Nephron progenitor cell (in vitro differentiated cells): ENCODE measurements at regions not wholly inside any gene's neighbourhood (a gene's known extent, or its start where the extent isn't known, plus 50 kb on each side); places are given as distances from the start of the nearest gene placed in this dataset.

Experiments
- DNase-seq: peaks from one replicate; pipeline ENCODE4 v3.0.0; 2021
- H3K27ac Mint-ChIP-seq: 2 replicates; pipeline ENCODE4 v1.8.0; 2021; ENCODE audit warnings: mild to moderate bottlenecking, moderate library complexity, mixed read lengths
- H3K27me3 Mint-ChIP-seq: 2 replicates; pipeline ENCODE4 v1.8.0; 2021; ENCODE audit warnings: mild to moderate bottlenecking, low read depth, mixed read lengths; ENCODE audit not compliant: poor library complexity
- H3K36me3 Mint-ChIP-seq: 2 replicates; pipeline ENCODE4 v1.8.0; 2021; ENCODE audit warnings: low read depth, mixed read lengths
- H3K4me1 Mint-ChIP-seq: 2 replicates; pipeline ENCODE4 v1.8.0; 2021; ENCODE audit warnings: mixed read lengths
- H3K4me3 Mint-ChIP-seq: 2 replicates; pipeline ENCODE4 v1.8.0; 2021; ENCODE audit warnings: mild to moderate bottlenecking, moderate library complexity, mixed read lengths
- H3K9me3 Mint-ChIP-seq: 2 replicates; pipeline ENCODE4 v1.8.0; 2021; ENCODE audit warnings: mild to moderate bottlenecking, moderate library complexity, mixed read lengths
- CTCF ChIP-seq: fragments of 200-600 bp; sonication (generic); IDR thresholded peaks from 2 replicates; pipeline ENCODE4 v1.5.0; 2021; ENCODE audit warnings: antibody characterized with exemption

DNA sequence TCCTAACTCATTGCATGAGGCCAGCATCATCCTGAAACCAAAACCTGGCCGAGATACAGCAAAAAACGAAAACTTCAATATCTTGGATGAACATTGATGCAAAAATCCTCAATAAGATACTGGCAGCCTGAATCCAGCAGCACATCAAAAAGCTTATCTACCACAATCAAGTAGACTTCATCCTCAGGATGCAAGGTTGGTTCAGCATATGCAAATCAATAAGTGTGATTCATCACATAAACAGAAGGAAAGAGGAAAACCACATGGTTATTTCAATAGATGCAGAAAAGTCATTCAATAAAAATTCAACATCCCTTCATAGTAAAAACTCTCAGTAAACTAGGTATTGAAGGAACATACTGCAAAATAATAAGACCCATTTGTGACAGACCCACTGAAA lies 56.5 kb upstream of the PPFIA2 start:
- no peak overlapping the region for H3K27ac Mint-ChIP-seq
- no peak for TF ChIP-seq CTCF
- H3K27me3 Mint-ChIP-seq = no peaks in the 10 kb centered on the region
- peaks cover 6% of the 10 kb centered on the region for H3K36me3 Mint-ChIP-seq
- H3K4me3 Mint-ChIP-seq = no peak overlapping the region
- no peak for DNase-seq
- peaks cover 35% of the 10 kb centered on the region for H3K9me3 Mint-ChIP-seq
- peaks cover 5% of the 10 kb centered on the region for H3K4me1 Mint-ChIP-seq

DNA sequence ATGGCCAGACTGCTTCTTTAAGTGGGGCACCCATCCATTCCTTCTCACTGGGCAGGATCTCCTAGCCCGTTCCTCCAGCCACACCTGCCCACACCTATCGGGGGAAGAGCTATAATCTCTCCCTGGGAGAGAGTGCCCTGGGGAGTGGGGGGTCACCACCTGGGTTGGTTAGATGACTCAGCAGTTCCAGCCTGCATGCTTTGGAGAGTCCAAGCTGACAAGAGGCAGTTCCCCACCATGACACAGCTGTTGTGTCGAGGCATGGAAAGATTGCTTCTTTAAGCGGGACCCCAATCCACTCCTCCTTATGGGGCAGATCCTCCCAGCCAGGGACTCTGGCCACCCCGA lies 52.6 kb upstream of the PPFIA2 start:
- no peak overlapping the region for H3K4me3 Mint-ChIP-seq
- H3K36me3 Mint-ChIP-seq = peaks cover 6% of the 10 kb centered on the region
- H3K4me1 Mint-ChIP-seq = peaks cover 23% of the 10 kb centered on the region
- peaks cover 35% of the 10 kb centered on the region for H3K9me3 Mint-ChIP-seq
- no peak for TF ChIP-seq CTCF
- H3K27me3 Mint-ChIP-seq = no peaks in the 10 kb centered on the region
- no peak overlapping the region for H3K27ac Mint-ChIP-seq
- no peak for DNase-seq

GRCh38 chr12:81811061-81811777 lies 52.1 kb upstream of the PPFIA2 start:
- H3K4me3 Mint-ChIP-seq = no peak overlapping the region
- TF ChIP-seq CTCF = no peak
- peaks cover 6% of the 10 kb centered on the region for H3K36me3 Mint-ChIP-seq
- H3K27me3 Mint-ChIP-seq = no peaks in the 10 kb centered on the region
- H3K9me3 Mint-ChIP-seq = peaks cover 31% of the 10 kb centered on the region
- no peak for DNase-seq
- H3K4me1 Mint-ChIP-seq = peaks cover 23% of the 10 kb centered on the region
- no peak overlapping the region for H3K27ac Mint-ChIP-seq

DNA sequence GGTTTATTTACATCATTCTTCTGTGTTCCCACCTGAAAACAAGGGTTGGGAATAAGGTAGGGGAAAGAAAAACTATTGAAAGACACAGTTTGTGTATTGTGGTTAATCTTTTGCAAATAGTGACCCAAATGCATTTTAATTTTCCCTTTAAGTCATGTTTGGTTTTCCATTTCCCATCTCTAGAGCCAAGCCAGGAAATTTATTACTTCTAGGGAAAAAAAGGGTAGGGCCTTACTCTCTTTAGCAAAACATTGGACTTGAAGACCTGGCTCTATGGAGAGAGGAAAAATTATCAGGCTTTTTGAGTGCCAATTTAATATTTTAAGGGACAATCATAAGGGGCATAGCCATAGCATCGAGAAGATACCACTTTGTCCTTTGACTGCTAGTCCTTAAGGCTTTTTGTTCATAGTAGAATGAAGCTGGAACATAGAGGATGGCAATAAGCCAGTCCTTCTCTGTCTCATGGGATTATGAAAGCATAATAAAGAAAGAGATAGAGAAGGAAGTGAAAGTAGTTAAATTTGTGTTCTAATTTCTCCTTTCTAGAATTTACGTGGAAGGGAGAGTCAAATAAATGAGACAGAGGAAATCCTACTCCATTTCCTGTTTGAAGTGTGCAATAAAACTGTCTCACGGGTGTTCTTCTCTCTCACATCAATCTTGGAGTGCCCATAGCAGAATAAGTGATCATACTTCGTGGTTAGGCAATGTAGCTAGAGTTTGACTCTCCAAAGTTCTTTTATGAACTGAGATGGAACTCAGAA lies 50.9 kb upstream of the PPFIA2 start:
- DNase-seq = no peak
- Mint-ChIP-seq H3K9me3 (peaks cover 20% of the 10 kb centered on the region), H3K27ac (no peak overlapping the region), H3K4me3 (no peak overlapping the region), H3K36me3 (peaks cover 6% of the 10 kb centered on the region), H3K4me1 (peaks cover 23% of the 10 kb centered on the region), H3K27me3 (no peaks in the 10 kb centered on the region)
- no peak for TF ChIP-seq CTCF

GRCh38 chr12:81809113-81809777 lies 50.1 kb upstream of the PPFIA2 start:
- H3K27ac Mint-ChIP-seq = no peak overlapping the region
- peaks cover 6% of the 10 kb centered on the region for H3K36me3 Mint-ChIP-seq
- TF ChIP-seq CTCF = no peak
- no peak overlapping the region for H3K4me3 Mint-ChIP-seq
- H3K9me3 Mint-ChIP-seq = peaks cover 17% of the 10 kb centered on the region
- no peak for DNase-seq
- no peaks in the 10 kb centered on the region for H3K27me3 Mint-ChIP-seq
- H3K4me1 Mint-ChIP-seq = peaks cover 23% of the 10 kb centered on the region
